GM12875 (cell line): ENCODE measurements at regions not wholly inside any gene's neighbourhood (a gene's known extent, or its start where the extent isn't known, plus 50 kb on each side); places are given as distances from the start of the nearest gene placed in this dataset.

Experiments used
- H3K4me3 ChIP-seq: one replicate; pipeline ENCODE4 v1.5.1; 2011; ENCODE audit warnings: low read depth, low read length, control low read depth
- CTCF ChIP-seq: IDR thresholded peaks from 2 replicates; pipeline ENCODE4 v1.5.1; 2011; ENCODE audit warnings: low read depth, mild to moderate bottlenecking, control low read depth, inconsistent platforms, low read length, moderate library complexity, borderline replicate concordance; ENCODE audit not compliant: insufficient read depth

DNA sequence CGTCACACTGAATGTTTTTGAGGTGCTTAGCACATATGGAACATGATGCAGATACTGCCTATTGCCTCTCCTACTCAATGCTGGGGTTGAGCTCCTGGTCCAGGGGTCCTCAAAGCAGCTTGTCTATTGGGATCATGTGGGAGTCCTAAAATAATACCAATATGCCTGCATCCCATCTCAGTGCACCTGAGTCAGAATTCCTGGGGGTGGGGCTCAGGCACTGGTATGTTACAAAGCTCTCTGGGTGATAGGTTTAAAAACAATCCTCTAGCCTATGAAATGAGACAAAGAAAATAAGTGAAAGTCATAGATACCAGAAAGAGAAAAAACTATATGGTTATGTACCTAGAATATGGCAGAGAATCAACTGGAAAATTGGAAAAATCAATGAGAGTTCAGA lies 156.6 kb upstream of the NLRP1 start:
- no peak for TF ChIP-seq CTCF
- no peak overlapping the region for H3K4me3 ChIP-seq

DNA sequence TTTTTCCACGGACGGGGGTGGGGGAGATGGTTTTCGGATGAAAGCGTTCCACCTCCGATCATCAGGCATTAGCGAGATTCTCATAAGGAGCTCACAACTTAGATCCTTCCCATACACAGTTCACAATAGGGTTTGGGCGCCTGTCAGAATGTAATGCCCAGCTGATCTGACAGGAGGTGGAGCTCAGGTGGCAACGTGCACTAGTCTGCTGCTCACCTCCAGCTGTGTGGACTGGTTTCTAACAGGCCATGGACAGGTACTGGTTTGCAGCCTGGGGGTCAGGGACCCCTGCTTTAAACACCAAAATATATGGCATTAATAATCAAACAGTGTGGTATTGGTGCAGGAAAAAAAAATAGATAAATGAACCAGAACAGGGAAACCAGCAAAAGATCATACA lies 157.5 kb upstream of the NLRP1 start:
- no peak overlapping the region for H3K4me3 ChIP-seq
- no peak for TF ChIP-seq CTCF

GRCh38 chr17:5745111-5745813 lies 161.0 kb upstream of the NLRP1 start:
- no peak for TF ChIP-seq CTCF
- no peak overlapping the region for H3K4me3 ChIP-seq

- H3K4me3 ChIP-seq = no peak overlapping the region
- TF ChIP-seq CTCF = no peak
Measured at GRCh38 chr17:5747276-5747675, 163.0 kb upstream of the NLRP1 start.

DNA sequence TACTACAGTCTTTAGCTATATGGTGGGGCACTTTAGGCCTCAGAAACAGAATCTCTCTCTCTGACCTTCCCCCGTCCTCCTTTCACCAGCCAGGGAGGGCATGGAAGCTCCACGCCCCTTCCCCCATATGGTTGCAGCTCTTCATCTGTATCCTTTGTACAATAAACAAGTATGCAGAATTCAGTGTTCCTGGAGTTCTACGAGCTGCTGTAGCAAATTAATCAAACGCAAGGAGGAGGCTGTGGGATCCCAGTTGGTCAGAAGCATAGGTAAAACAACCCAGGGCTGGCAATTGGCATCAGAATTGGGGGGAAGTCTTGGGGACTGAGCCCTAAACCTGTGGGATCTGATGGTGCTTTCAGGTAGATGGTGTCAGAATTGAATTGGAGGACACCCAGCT lies 163.7 kb upstream of the NLRP1 start:
- no peak for TF ChIP-seq CTCF
- no peak overlapping the region for H3K4me3 ChIP-seq

GRCh38 chr17:5753421-5753820 lies 169.1 kb upstream of the NLRP1 start:
- TF ChIP-seq CTCF = no peak
- H3K4me3 ChIP-seq = no peak overlapping the region

- no peak for TF ChIP-seq CTCF
- no peak overlapping the region for H3K4me3 ChIP-seq
Measured at GRCh38 chr17:5757314-5757907, 173.1 kb upstream of the NLRP1 start.
